Panc1 (cell line): ENCODE measurements at regions not wholly inside any gene's neighbourhood (a gene's known extent, or its start where the extent isn't known, plus 50 kb on each side); places are given as distances from the start of the nearest gene placed in this dataset.

Source experiments
- POLR2AphosphoS5 ChIP-seq: IDR thresholded peaks from 2 replicates; pipeline ENCODE4 v1.6.1; 2012; ENCODE audit warnings: mild to moderate bottlenecking, low read depth, low read length, moderate library complexity
- REST ChIP-seq, 2 experiments: IDR thresholded peaks; 2 replicates each; pipeline ENCODE4 v1.6.1; 2011 to 2012; ENCODE audit warnings: low read depth in 2 of 2, control low read depth in 1 of 2, low read length in 1 of 2, mild to moderate bottlenecking in 1 of 2, moderate library complexity in 1 of 2; ENCODE audit not compliant: insufficient read depth in 1 of 2
- TCF7L2 ChIP-seq: IDR thresholded peaks from 2 replicates; pipeline ENCODE4 v1.6.1; 2011; ENCODE audit warnings: mild to moderate bottlenecking, low read depth, low read length, inconsistent platforms
- TF ChIP-seq, protein P1 (sequence below): fragments of 450-650 bp; IDR thresholded peaks from 2 replicates; pipeline ENCODE4 v1.5.1; 2017; ENCODE audit warnings: mild to moderate bottlenecking

- TF ChIP-seq, protein P1, sequence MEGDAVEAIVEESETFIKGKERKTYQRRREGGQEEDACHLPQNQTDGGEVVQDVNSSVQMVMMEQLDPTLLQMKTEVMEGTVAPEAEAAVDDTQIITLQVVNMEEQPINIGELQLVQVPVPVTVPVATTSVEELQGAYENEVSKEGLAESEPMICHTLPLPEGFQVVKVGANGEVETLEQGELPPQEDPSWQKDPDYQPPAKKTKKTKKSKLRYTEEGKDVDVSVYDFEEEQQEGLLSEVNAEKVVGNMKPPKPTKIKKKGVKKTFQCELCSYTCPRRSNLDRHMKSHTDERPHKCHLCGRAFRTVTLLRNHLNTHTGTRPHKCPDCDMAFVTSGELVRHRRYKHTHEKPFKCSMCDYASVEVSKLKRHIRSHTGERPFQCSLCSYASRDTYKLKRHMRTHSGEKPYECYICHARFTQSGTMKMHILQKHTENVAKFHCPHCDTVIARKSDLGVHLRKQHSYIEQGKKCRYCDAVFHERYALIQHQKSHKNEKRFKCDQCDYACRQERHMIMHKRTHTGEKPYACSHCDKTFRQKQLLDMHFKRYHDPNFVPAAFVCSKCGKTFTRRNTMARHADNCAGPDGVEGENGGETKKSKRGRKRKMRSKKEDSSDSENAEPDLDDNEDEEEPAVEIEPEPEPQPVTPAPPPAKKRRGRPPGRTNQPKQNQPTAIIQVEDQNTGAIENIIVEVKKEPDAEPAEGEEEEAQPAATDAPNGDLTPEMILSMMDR: no peak
- TF ChIP-seq POLR2AphosphoS5: no peak
- no peak for TF ChIP-seq REST (IDR thresholded peaks at IDR 0.05; ENCODE audit: insufficient read depth in 1 of 2, low read depth in 2 of 2, low read length in 1 of 2)
- no peak for TF ChIP-seq TCF7L2
These were observed 275.0 kb downstream of the CENPW start for GRCh38 chr6:126614642-126615504.
